ENCODE measurements at regions not wholly inside any gene's neighbourhood (a gene's known extent, or its start where the extent isn't known, plus 50 kb on each side); places are given as distances from the start of the nearest gene placed in this dataset.

GRCh38 chr9:75395336-75395735 lies 307.0 kb downstream of the OSTF1 start:
- H3K4me3 ChIP-seq (ENCODE audit: low read length) = no peak overlapping the region
- DNase-seq (ENCODE audit: low read depth) = no peak
- TF ChIP-seq, protein P1, sequence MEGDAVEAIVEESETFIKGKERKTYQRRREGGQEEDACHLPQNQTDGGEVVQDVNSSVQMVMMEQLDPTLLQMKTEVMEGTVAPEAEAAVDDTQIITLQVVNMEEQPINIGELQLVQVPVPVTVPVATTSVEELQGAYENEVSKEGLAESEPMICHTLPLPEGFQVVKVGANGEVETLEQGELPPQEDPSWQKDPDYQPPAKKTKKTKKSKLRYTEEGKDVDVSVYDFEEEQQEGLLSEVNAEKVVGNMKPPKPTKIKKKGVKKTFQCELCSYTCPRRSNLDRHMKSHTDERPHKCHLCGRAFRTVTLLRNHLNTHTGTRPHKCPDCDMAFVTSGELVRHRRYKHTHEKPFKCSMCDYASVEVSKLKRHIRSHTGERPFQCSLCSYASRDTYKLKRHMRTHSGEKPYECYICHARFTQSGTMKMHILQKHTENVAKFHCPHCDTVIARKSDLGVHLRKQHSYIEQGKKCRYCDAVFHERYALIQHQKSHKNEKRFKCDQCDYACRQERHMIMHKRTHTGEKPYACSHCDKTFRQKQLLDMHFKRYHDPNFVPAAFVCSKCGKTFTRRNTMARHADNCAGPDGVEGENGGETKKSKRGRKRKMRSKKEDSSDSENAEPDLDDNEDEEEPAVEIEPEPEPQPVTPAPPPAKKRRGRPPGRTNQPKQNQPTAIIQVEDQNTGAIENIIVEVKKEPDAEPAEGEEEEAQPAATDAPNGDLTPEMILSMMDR (conservative IDR thresholded peaks at IDR 0.05; ENCODE audit: low read depth, low read length) = no peak

GRCh38 chr9:75397836-75398235 lies 309.5 kb downstream of the OSTF1 start:
- H3K4me3 ChIP-seq (ENCODE audit: low read length) = no peak overlapping the region
- DNase-seq (ENCODE audit: low read depth) = no peak
- TF ChIP-seq, protein P1 (conservative IDR thresholded peaks at IDR 0.05; ENCODE audit: low read depth, low read length) = no peak

- TF ChIP-seq, protein P1 (conservative IDR thresholded peaks at IDR 0.05; ENCODE audit: low read depth, low read length) = no peak
- H3K4me3 ChIP-seq (ENCODE audit: low read length) = no peak overlapping the region
- DNase-seq (ENCODE audit: low read depth) = no peak
Observed at GRCh38 chr9:75408391-75408790, 320.1 kb downstream of the OSTF1 start.

- no peak overlapping the region for H3K4me3 ChIP-seq (ENCODE audit: low read length)
- no peak for DNase-seq (ENCODE audit: low read depth)
- TF ChIP-seq, protein P1 (conservative IDR thresholded peaks at IDR 0.05; ENCODE audit: low read depth, low read length) = no peak
Observed at GRCh38 chr9:75410405-75410804, 322.1 kb downstream of the OSTF1 start.

DNA sequence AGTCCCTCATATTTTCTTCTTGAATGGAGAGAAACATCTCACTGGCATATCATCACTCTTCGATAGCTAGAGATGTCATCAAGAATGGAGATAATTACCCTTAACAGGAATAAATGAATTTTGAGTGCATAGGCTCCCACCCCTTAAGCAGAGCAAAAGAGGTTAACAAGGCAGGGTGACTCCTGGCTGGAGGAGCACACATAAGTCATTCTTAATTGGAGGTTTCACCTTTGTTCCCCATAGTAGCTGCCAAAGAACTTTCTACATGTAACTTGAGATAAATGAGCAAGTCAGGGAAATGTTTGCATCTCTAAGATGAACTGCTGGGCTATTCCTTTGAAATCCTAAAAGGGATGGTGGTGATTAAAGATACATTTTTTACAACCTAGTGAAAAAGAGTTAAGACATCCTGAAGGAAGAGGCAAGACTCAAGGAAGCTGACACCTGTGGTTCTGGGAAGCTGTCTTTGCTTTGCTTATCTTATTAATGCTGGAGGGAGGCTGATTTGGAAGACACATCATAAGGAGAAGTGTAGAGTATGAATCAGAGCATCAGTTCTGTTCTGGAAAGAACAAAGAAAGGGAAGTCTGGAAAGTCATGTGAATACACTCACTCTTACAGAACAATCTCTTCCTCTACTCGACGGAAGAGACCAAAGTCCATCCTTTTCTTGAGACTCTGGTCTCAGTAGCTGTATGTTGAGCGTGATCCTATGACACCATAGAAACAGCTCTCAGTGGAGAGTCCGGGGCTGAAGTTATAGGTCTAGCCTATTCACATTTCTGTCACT lies 326.3 kb downstream of the OSTF1 start:
- no peak for DNase-seq (ENCODE audit: low read depth)
- H3K4me3 ChIP-seq (ENCODE audit: low read length) = no peak overlapping the region

DNA sequence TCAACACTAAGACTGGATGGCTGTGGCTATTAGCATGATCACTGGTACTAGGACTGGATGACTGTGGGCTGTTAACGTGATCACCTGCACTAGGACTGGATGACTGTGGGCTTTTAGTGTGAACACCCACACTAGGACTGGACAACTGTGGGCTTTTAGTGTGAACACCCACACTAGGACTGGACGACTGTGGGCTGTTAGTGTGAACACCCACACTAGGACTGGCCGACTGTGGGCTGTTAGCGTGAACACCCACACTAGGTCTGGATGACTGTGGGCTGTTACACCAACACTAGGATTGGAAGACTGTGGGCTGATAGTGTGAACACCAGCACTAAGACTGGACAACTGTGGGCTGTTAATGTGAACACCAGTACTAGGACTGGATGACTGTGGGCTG lies 329.2 kb downstream of the OSTF1 start:
- no peak for DNase-seq (ENCODE audit: low read depth)
- H3K4me3 ChIP-seq (ENCODE audit: low read length) = no peak overlapping the region
- TF ChIP-seq, protein P1 (conservative IDR thresholded peaks at IDR 0.05; ENCODE audit: low read depth, low read length) = no peak

More for the DNA sequence above, 326.3 kb downstream of the OSTF1 start:
- TF ChIP-seq, protein P1 (conservative IDR thresholded peaks at IDR 0.05; ENCODE audit: low read depth, low read length) = no peak

GRCh38 chr9:75418518-75418917 lies 330.2 kb downstream of the OSTF1 start:
- DNase-seq (ENCODE audit: low read depth) = no peak
- TF ChIP-seq, protein P1 (conservative IDR thresholded peaks at IDR 0.05; ENCODE audit: low read depth, low read length) = no peak
- no peak overlapping the region for H3K4me3 ChIP-seq (ENCODE audit: low read length)
